GM12878 (cell line): ENCODE measurements at regions not wholly inside any gene's neighbourhood (a gene's known extent, or its start where the extent isn't known, plus 50 kb on each side); places are given as distances from the start of the nearest gene placed in this dataset.
A peak's percentile ranks its signal among the peaks of the same experiment; 100 is the strongest.

Source experiments
- ATF7 ChIP-seq: fragments of 450-650 bp; IDR thresholded peaks from 2 replicates; pipeline ENCODE4 v1.6.1; 2016; ENCODE audit warnings: low read depth, mild to moderate bottlenecking
- BCL3 ChIP-seq: IDR thresholded peaks from 2 replicates; pipeline ENCODE4 v1.6.1; 2011; ENCODE audit warnings: borderline replicate concordance, low read depth, mild to moderate bottlenecking, moderate library complexity, low read length; ENCODE audit not compliant: insufficient read depth, poor library complexity, severe bottlenecking
- EZH2 ChIP-seq: IDR thresholded peaks from 2 replicates; pipeline ENCODE4 v1.6.1; 2012; ENCODE audit warnings: low read depth, mild to moderate bottlenecking, control low read depth, inconsistent platforms, low read length, borderline replicate concordance; ENCODE audit not compliant: control insufficient read depth
- MEF2A ChIP-seq: IDR thresholded peaks from 2 replicates; pipeline ENCODE4 v1.6.1; 2011; ENCODE audit warnings: low read depth, mild to moderate bottlenecking, low read length, moderate library complexity; ENCODE audit not compliant: insufficient read depth
- MYB ChIP-seq: fragments of 150-350 bp; IDR thresholded peaks from 2 replicates; pipeline ENCODE4 v1.6.1; 2014; ENCODE audit warnings: mild to moderate bottlenecking, low read depth, low read length, borderline replicate concordance
- MYC ChIP-seq: IDR thresholded peaks from 2 replicates; pipeline ENCODE4 v1.6.1; 2011; ENCODE audit warnings: mild to moderate bottlenecking, low read length, moderate library complexity, inconsistent platforms; ENCODE audit not compliant: insufficient read depth, insufficient replicate concordance, insufficient read length, severe bottlenecking
- NRF1 ChIP-seq: conservative IDR thresholded peaks from 2 replicates; pipeline ENCODE4 v1.6.1; 2011; ENCODE audit warnings: mild to moderate bottlenecking, low read depth, low read length, improper control_type of control experiment
- PKNOX1 ChIP-seq: fragments of 450-650 bp; IDR thresholded peaks from 2 replicates; pipeline ENCODE4 v1.6.1; 2016; ENCODE audit warnings: mild to moderate bottlenecking
- SRF ChIP-seq, 2 experiments: IDR thresholded peaks; 2 replicates each; pipeline ENCODE4 v1.6.1; 2011; ENCODE audit warnings: low read depth in 2 of 2, low read length in 2 of 2, mild to moderate bottlenecking in 1 of 2, moderate library complexity in 1 of 2
- STAT3 ChIP-seq: IDR thresholded peaks from 2 replicates; pipeline ENCODE4 v1.6.1; 2011; ENCODE audit warnings: low read depth, low read length, improper control_type of control experiment
- ZZZ3 ChIP-seq: IDR thresholded peaks from 2 replicates; pipeline ENCODE4 v1.6.1; 2011; ENCODE audit warnings: low read depth; ENCODE audit not compliant: control insufficient read depth, insufficient read length
- TF ChIP-seq, protein P1 (sequence below): fragments of 450-650 bp; IDR thresholded peaks from 2 replicates; pipeline ENCODE4 v1.6.1; 2017; ENCODE audit warnings: mild to moderate bottlenecking, moderate library complexity
- TF ChIP-seq, protein P2 (sequence below): IDR thresholded peaks from 2 replicates; pipeline ENCODE4 v1.6.1; 2012; ENCODE audit warnings: low read depth, low read length, improper control_type of control experiment
- TF ChIP-seq, protein P3 (sequence below): IDR thresholded peaks from 2 replicates; pipeline ENCODE4 v1.6.1; 2011; ENCODE audit warnings: low read depth, mild to moderate bottlenecking, low read length, moderate library complexity, borderline replicate concordance; ENCODE audit errors: extremely low read depth

DNA sequence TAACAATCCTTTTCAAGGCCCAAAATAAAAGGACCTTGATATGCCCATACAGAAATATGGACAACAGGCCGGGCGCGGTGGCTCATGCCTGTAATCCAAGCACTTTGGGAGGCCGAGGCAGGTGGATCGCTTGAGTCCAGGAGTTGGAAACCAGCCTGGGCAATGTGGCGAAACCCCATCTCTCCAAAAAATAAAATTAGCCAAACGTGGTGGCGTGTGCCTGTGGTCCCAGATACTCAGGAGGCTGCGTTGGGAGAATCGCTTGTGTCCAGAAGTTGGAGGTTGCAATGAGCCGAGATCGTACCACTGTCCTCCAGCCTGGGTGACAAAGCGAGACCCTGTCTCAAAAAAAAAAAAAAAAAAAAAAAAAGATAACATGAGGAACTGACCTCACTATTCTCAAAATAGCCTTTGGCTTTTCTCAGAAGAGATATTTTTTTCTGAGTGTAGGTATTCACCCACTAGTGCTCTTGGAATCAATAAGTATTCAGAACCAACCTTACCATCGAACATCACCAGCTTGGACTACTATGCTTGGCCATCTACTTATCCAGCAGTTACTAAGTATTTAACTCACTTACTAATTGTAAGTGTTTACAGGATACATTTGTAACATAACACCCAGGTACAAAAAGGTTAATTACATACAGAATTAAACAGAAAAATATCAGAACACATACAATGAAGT is 99.2 kb downstream of the OR2B2 start (continued):
- no peak for TF ChIP-seq EZH2
- TF ChIP-seq STAT3, result no peak
- TF ChIP-seq, protein P1, sequence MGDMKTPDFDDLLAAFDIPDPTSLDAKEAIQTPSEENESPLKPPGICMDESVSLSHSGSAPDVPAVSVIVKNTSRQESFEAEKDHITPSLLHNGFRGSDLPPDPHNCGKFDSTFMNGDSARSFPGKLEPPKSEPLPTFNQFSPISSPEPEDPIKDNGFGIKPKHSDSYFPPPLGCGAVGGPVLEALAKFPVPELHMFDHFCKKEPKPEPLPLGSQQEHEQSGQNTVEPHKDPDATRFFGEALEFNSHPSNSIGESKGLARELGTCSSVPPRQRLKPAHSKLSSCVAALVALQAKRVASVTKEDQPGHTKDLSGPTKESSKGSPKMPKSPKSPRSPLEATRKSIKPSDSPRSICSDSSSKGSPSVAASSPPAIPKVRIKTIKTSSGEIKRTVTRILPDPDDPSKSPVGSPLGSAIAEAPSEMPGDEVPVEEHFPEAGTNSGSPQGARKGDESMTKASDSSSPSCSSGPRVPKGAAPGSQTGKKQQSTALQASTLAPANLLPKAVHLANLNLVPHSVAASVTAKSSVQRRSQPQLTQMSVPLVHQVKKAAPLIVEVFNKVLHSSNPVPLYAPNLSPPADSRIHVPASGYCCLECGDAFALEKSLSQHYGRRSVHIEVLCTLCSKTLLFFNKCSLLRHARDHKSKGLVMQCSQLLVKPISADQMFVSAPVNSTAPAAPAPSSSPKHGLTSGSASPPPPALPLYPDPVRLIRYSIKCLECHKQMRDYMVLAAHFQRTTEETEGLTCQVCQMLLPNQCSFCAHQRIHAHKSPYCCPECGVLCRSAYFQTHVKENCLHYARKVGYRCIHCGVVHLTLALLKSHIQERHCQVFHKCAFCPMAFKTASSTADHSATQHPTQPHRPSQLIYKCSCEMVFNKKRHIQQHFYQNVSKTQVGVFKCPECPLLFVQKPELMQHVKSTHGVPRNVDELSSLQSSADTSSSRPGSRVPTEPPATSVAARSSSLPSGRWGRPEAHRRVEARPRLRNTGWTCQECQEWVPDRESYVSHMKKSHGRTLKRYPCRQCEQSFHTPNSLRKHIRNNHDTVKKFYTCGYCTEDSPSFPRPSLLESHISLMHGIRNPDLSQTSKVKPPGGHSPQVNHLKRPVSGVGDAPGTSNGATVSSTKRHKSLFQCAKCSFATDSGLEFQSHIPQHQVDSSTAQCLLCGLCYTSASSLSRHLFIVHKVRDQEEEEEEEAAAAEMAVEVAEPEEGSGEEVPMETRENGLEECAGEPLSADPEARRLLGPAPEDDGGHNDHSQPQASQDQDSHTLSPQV, result no peak
- no peak for TF ChIP-seq BCL3
- TF ChIP-seq, protein P2, sequence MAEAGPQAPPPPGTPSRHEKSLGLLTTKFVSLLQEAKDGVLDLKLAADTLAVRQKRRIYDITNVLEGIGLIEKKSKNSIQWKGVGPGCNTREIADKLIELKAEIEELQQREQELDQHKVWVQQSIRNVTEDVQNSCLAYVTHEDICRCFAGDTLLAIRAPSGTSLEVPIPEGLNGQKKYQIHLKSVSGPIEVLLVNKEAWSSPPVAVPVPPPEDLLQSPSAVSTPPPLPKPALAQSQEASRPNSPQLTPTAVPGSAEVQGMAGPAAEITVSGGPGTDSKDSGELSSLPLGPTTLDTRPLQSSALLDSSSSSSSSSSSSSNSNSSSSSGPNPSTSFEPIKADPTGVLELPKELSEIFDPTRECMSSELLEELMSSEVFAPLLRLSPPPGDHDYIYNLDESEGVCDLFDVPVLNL, result no peak
- no peak for TF ChIP-seq MYC
- peak; percentile 43; the same call in 1 of the 2 replicates for TF ChIP-seq MEF2A
- TF ChIP-seq ZZZ3, result no peak
- TF ChIP-seq MYB, result no peak
- TF ChIP-seq, protein P3, sequence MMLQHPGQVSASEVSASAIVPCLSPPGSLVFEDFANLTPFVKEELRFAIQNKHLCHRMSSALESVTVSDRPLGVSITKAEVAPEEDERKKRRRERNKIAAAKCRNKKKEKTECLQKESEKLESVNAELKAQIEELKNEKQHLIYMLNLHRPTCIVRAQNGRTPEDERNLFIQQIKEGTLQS, result no peak
- TF ChIP-seq NRF1, result no peak
- peak; percentile 82 for TF ChIP-seq ATF7
- no peak for TF ChIP-seq PKNOX1
- TF ChIP-seq SRF (IDR thresholded peaks at IDR 0.05; ENCODE audit: low read depth in 2 of 2, low read length in 2 of 2), result no peak
